Common myeloid progenitor, CD34-positive (primary cell): ENCODE measurements at regions not wholly inside any gene's neighbourhood (a gene's known extent, or its start where the extent isn't known, plus 50 kb on each side); places are given as distances from the start of the nearest gene placed in this dataset.

Experiments used
- CTCF ChIA-PET: fragments of 350-600 bp; sonication (Branson Sonifier 250); formaldehyde crosslinking; loops from one replicate; lab custom pipeline; 2021; ENCODE audit warnings: antibody characterized with exemption; lab: Charles Lee
- POLR2A ChIA-PET: fragments of 350-600 bp; sonication (Branson Sonifier 250); formaldehyde crosslinking; loops from one replicate; lab custom pipeline; 2021; ENCODE audit warnings: antibody characterized with exemption; lab: Charles Lee
- DNase-seq, 3 donors: peaks; one replicate each; pipeline versions ENCODE4 v3.0.0 to v3.0.0-alpha.2; 2013
- H3K27ac ChIP-seq, 2 experiments: 1 replicate in 1 of 2; 2 replicates in 1 of 2; pipeline ENCODE4 v1.7.0; 2013; ENCODE audit warnings: inconsistent platforms in 2 of 2, low read length in 2 of 2, mild to moderate bottlenecking in 2 of 2, low read depth in 1 of 2, moderate library complexity in 1 of 2; ENCODE audit not compliant: severe bottlenecking in 2 of 2, insufficient read depth in 1 of 2, poor library complexity in 1 of 2
- H3K27me3 ChIP-seq, 5 experiments: replicated peaks in 2 of 5; 1 replicate in 3 of 5; 2 replicates in 2 of 5; pipeline versions ENCODE4 v1.6.1 to v1.7.0; 2013; ENCODE audit warnings: low read length in 4 of 5, mild to moderate bottlenecking in 2 of 5, moderate library complexity in 2 of 5, inconsistent platforms in 1 of 5; ENCODE audit not compliant: insufficient read depth in 5 of 5, control insufficient read depth in 4 of 5
- H3K36me3 ChIP-seq, 4 experiments: 1 replicate in 2 of 4; 2 replicates in 2 of 4; pipeline versions ENCODE4 v1.6.1 to v1.7.0; 2013; ENCODE audit warnings: low read length in 3 of 4, control low read depth in 1 of 4, mild to moderate bottlenecking in 1 of 4; ENCODE audit not compliant: control insufficient read depth in 4 of 4, insufficient read depth in 4 of 4
- H3K4me1 ChIP-seq, 4 experiments: 1 replicate in 3 of 4; 2 replicates in 1 of 4; pipeline versions ENCODE4 v1.6.1 to v1.7.1; 2013; ENCODE audit warnings: low read length in 3 of 4, mild to moderate bottlenecking in 3 of 4, control low read depth in 1 of 4, inconsistent platforms in 1 of 4, moderate library complexity in 1 of 4; ENCODE audit not compliant: control insufficient read depth in 4 of 4, insufficient read depth in 4 of 4; ENCODE audit errors: control extremely low read depth in 1 of 4
- H3K4me3 ChIP-seq, 7 experiments: 1 replicate in 4 of 7; 2 replicates in 3 of 7; pipeline versions ENCODE4 v1.5.1 to v1.7.0; 2013; ENCODE audit warnings: mild to moderate bottlenecking in 7 of 7, low read length in 6 of 7, moderate library complexity in 6 of 7, inconsistent platforms in 2 of 7, low read depth in 2 of 7, control low read depth in 1 of 7; ENCODE audit not compliant: insufficient read depth in 4 of 7, control insufficient read depth in 1 of 7; ENCODE audit errors: extremely low read depth in 1 of 7
- H3K9me3 ChIP-seq, 5 experiments: 1 replicate in 4 of 5; 2 replicates in 1 of 5; pipeline versions ENCODE4 v1.6.1 to v1.7.1; 2013; ENCODE audit warnings: low read length in 4 of 5, mild to moderate bottlenecking in 2 of 5, inconsistent platforms in 1 of 5, low read depth in 1 of 5, moderate library complexity in 1 of 5; ENCODE audit not compliant: control insufficient read depth in 4 of 5, insufficient read depth in 2 of 5; ENCODE audit errors: control extremely low read depth in 1 of 5
- WGBS: methylation state at CpG from one replicate; pipeline ENCODE4 v1.1.5; 2013; ENCODE audit not compliant: insufficient coverage; 5-methylcytosine and 5-hydroxymethylcytosine counted together

GRCh38 chr15:96254173-96254572 lies 76.3 kb upstream of the NR2F2 start:
- Histone ChIP-seq H3K27ac (no peak overlapping the region), H3K27me3 (no peaks in the 10 kb centered on the region), H3K4me3 (no peak overlapping the region), H3K9me3 (peaks cover 0 to 1% (median 0%) of the 10 kb centered on the region in 5 experiments), H3K4me1 (no peaks in the 10 kb centered on the region), H3K36me3 (no peaks in the 10 kb centered on the region)
- ChIA-PET CTCF (no interaction called here), POLR2A (no interaction called here)
- WGBS: 80% methylated on average over 1 of the region's 6 CpGs
- no peak for DNase-seq

GRCh38 chr15:96255599-96255998 lies 74.9 kb upstream of the NR2F2 start:
- H3K4me1 ChIP-seq: no peaks in the 10 kb centered on the region
- no peak overlapping the region for H3K4me3 ChIP-seq
- POLR2A ChIA-PET: no interaction called here
- no peaks in the 10 kb centered on the region for H3K36me3 ChIP-seq
- H3K9me3 ChIP-seq: no peaks in the 10 kb centered on the region
- no peak overlapping the region for H3K27ac ChIP-seq
- H3K27me3 ChIP-seq: peaks cover 0 to 1% (median 0%) of the 10 kb centered on the region in 5 experiments
- CTCF ChIA-PET: no interaction called here
- DNase-seq: no peak
- WGBS: 100% methylated on average over 1 of the region's 1 CpG

- ChIA-PET POLR2A (no interaction called here), CTCF (no interaction called here)
- peaks cover 0 to 6% (median 1%) of the 10 kb centered on the region in 5 experiments for H3K27me3 ChIP-seq
- no peaks in the 10 kb centered on the region for H3K36me3 ChIP-seq
- DNase-seq: no peak
- no peaks in the 10 kb centered on the region for H3K4me1 ChIP-seq
- H3K4me3 ChIP-seq: no peak overlapping the region
- H3K9me3 ChIP-seq: no peaks in the 10 kb centered on the region
- no CpG with 5 or more reads among the region's 4 CpGs for WGBS
- H3K27ac ChIP-seq: no peak overlapping the region
Observed at GRCh38 chr15:96261575-96262034, 68.9 kb upstream of the NR2F2 start.

GRCh38 chr15:96262097-96262496 lies 68.4 kb upstream of the NR2F2 start:
- no peak for DNase-seq

GRCh38 chr15:96262549-96263489 lies 67.7 kb upstream of the NR2F2 start:
- no peak for DNase-seq
- Histone ChIP-seq H3K27ac (no peak overlapping the region), H3K4me3 (no peak overlapping the region), H3K9me3 (peaks cover 0 to 2% (median 0%) of the 10 kb centered on the region in 5 experiments), H3K4me1 (no peaks in the 10 kb centered on the region), H3K27me3 (peaks cover 0 to 6% (median 1%) of the 10 kb centered on the region in 5 experiments), H3K36me3 (no peaks in the 10 kb centered on the region)
- POLR2A ChIA-PET: interaction anchor here (0.6 kb wide), 1 partner anchor 625 kb away, joined by 3 read pairs; no protein-coding TSS in a partner anchor
- CTCF ChIA-PET: no interaction called here
- WGBS: 85% methylated on average over 6 of the region's 10 CpGs

More at GRCh38 chr15:96262097-96262496, 68.4 kb upstream of the NR2F2 start:
- Histone ChIP-seq H3K4me1 (no peaks in the 10 kb centered on the region), H3K9me3 (no peaks in the 10 kb centered on the region), H3K27me3 (peaks cover 0 to 6% (median 1%) of the 10 kb centered on the region in 5 experiments), H3K27ac (no peak overlapping the region), H3K4me3 (no peak overlapping the region), H3K36me3 (no peaks in the 10 kb centered on the region)
- no CpG with 5 or more reads among the region's 4 CpGs for WGBS
- ChIA-PET CTCF (no interaction called here), POLR2A (no interaction called here)

GRCh38 chr15:96264351-96264798 lies 66.1 kb upstream of the NR2F2 start:
- H3K27ac ChIP-seq: no peak overlapping the region
- no peaks in the 10 kb centered on the region for H3K36me3 ChIP-seq
- DNase-seq: no peak
- ChIA-PET CTCF (no interaction called here), POLR2A (no interaction called here)
- H3K27me3 ChIP-seq: peaks cover 0 to 8% (median 1%) of the 10 kb centered on the region in 5 experiments
- 100% methylated on average over 1 of the region's 1 CpG for WGBS
- no peak overlapping the region for H3K4me3 ChIP-seq
- no peaks in the 10 kb centered on the region for H3K4me1 ChIP-seq
- H3K9me3 ChIP-seq: peaks cover 0 to 2% (median 0%) of the 10 kb centered on the region in 5 experiments
